NCI-H2227 (cell line): ENCODE measurements at regions not wholly inside any gene's neighbourhood (a gene's known extent, or its start where the extent isn't known, plus 50 kb on each side); places are given as distances from the start of the nearest gene placed in this dataset.

Source experiments
- DNase-seq: peaks from one replicate; lab custom pipeline; 2025; ENCODE audit not compliant: unreplicated experiment; lab: John Stamatoyannopoulos, UW

DNA sequence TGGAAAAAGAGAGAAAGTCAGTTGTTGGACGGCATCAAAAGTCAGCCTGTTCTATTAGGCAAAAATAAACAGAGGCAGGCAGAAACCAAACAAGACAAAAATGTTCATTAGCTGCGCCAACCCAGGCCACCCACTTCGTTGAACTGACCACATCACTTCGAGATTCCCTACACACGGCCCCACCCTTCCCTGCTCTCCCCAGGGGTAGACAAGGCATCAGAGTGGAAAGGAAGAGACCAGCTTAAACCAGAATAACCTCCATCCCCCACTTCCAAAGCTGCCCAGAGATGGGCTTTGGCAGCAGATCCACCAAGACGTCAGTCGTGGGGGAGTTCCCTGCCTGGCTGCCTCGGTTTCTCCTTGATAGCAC lies 204.6 kb upstream of the TSHZ3 start:
- no peak for DNase-seq

DNA sequence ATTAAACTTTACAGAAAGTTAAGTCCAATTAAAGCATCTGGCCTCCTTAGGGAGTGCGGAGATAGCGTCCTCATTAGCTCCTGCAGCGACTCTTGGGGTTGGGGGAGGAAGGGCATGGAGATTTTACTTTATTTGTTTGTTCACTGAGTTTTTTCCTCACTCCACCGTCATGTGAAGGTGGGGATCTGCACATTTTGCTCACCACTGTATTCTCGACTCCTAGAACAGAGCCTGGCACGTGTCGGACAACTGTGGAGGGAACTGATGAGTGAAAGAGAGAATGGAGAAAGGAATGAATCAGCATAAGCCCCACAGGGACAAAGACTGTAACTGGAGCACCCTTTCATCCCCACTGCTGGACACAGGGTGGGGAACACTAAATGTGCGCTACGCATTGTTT lies 205.1 kb upstream of the TSHZ3 start:
- no peak for DNase-seq

DNA sequence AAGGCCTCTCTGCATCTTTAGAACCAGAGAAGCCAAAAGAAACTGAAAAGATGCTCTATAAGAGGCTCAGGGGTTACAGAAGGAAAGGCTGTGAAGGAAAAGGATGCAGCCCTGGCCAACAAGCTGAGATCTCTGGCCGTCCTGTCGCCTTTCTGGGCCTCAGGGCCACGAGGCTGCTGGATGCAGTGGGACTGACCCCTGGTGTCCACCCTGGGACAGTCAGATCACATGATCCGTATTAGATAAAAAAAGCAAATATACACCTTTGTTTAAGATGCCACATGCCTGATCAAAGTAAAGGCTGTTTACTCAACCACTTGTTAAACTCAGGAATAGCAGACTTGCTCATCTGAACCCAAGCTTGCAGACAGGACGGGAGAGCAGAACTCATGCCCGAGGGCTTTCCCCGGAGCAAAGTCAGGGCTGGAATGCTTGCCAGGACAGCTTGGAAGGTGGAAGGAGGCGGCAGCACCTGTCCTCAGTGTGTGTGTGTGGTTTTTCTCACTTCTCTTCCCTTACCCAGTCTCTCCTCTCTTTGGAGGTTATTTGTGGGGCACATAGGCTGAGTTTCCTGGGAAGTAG lies 206.5 kb upstream of the TSHZ3 start:
- DNase-seq = no peak

DNA sequence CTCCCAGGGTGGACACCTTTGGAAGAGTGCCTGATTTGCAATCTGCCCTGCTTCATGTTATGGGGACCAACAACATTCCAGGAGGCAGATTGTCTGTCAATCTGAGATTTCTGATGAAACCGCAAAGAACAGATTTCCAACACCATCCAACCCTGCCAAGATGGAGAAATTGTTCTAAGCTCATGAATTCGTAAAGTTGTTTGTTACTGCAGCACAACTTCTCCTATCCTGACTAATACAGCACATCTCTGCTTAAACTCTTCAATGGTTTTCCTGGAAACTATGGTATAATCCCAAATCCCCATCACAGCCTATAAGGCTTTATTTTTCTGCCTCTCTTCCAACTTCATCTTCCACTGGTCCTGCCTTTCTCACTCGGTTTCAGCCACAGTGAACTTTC lies 210.3 kb upstream of the TSHZ3 start:
- DNase-seq = no peak

DNA sequence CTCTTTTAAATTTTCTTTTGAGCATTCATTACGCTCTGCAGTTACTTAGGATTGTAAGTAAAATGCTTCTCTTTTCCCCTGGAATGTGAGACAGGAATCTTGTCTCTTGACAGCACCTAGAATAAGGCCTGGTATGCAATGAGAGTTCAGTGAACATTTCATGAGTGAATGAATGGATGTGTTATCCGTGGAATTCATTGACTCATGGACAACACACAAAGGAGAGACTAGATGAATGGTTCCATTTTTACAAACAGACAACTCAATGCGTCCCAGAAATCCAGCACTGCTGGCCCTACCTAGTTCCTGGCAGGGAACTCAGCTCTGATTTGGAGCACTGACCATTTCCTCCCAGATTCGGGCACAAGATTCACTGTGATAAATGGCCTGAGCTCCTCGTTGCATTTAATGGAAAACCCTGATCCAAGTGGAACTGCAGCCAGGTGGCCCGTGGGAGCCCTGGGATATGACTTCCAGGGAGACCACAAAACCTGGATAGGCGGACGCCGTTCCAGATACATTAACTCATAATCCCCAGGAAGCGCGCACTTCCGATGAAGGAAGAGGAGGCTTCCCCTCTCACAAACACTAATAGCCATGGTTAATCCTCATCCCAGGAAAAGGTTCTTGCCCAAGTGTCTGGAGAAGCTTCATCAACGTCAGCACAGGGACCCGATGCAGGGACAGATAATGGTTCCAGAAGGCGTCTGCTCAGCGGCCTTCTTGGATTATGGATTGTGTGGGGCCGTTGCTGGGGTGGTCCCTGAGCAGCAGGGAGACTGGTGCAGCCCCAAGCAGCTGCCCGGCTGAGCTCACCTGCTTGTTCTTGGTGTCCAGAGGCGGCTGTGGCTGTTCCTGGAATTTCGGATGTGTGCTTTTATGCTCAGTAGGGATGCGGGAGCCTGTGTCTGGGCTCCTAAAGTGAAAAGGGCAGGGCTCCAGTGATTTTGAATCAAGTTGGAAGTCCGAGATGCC lies 211.1 kb upstream of the TSHZ3 start:
- no peak for DNase-seq

DNA sequence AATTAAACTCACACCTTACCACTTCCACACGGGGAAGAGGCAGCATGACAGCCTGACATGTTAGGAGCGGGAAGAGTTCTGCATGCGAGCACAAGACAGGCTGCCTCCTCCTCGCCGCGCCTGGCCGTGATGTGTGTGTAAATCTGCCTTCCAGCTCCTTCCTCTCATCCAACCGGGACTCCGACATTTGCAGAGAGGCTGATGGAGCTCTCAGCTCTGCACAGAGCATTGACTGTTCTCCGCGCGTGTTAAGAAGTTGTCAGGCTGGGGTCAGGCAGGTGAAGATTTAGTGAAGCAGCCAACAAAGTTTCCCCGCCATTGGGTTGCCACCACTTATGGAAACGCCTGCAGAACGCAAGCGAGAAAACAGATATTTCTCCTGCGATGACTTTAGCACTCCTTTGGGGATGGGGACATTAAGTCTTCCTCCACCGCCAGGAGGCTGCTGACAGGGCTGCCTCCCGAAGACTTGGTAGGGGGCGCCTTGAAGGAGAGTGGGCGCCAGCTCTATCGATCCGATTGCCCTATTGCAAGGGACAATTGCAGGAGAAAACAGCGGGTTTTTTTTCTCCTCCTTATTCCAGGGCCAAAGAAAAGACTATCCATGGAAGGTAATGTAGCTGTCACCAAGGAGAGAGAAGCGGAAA lies 213.9 kb upstream of the TSHZ3 start:
- no peak for DNase-seq

DNA sequence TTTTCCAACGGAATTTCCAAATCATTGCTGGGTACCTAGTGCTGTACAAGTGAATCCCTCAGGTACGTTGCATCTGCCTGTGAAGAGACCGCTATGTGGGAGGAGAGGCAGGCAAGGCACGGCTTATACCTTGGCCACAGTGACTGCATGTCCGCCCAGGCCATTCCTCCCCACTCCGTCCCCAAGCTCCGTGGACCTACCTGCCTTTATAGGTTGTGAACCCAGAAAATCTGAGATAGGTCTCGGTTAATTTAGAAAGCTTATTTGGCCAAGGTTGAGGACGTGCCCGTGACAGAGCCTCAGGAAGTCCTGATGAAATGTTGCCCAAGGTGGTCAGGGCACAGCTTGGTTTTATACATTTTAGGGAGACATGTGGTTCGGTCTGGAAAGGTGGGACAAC lies 218.5 kb upstream of the TSHZ3 start:
- DNase-seq = no peak

DNA sequence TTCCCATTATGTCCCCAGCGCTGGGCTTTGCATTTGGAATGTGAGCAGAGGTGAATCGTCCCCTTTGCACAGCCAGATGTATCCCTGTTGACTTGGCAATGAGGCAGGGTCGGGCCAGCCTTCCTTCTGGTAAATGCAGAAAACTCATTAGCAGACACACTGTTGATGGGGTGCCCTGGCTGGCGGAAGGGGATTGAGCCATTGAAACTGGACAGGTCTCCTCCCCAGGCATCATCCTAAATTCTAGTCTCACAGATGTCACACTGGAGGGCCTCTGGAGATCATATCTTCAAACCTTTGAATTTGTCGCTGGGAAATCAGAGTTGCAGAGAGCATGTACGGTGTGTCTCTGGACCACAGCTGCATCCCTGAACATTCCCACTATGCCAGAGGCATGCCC lies 219.5 kb upstream of the TSHZ3 start:
- no peak for DNase-seq

DNA sequence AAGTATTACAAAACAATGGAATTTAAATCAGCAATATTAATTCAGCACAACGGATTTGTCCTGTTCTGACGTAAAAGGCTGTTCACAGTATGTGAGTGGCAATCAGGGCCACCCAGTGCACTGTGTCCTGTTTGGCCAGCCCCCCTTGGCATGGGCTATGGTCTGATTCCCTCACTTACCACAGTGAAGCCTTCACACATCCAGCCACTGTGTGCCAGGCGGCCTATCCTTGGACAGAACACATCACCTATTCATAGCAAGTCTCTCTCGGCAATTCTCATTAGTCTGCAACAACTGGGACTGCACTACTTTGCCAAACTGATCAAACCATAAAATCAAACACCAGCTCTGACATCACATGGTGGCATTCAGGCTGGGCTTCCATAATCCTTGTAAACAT lies 221.5 kb upstream of the TSHZ3 start:
- DNase-seq = no peak

DNA sequence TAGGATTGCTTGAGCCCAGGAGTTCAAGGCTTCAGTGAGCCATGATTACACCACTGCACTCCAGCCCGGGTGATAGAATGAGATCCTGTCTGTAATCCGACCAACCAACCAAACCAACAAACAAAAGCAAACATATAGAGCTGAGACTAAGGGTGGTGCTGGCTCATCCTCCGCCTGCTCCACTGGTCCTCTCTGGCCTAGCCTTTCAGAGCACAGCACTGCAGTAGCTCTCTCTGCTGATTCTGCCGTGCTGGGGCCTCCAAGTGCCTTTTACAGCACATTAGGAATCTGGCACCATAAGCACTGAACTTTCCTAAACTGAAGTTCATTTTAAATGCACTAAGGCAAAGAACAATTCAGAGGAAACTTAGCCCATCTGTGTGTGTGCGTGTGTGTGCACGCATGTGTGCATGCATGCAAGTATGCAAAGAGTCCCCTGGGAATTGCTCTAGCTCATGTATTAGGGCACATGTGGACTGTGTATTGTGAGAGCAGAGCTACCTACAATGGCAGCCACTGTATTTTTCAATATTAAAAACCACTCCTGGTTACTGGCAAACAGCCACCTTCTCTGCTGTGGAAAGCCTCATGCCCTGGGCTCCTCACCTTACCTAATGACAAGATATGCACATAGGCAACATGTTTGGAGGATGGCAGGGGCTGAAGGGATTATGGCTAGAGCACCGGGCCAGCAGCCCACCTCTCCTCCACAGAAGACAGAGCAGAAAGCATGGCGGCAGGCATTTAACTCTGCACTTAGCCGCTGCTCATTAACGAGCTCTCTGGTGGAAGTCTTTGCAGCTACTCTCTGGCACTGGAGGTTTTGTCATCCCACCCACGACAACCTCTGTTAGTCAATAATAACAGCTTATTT lies 223.1 kb upstream of the TSHZ3 start:
- no peak for DNase-seq

DNA sequence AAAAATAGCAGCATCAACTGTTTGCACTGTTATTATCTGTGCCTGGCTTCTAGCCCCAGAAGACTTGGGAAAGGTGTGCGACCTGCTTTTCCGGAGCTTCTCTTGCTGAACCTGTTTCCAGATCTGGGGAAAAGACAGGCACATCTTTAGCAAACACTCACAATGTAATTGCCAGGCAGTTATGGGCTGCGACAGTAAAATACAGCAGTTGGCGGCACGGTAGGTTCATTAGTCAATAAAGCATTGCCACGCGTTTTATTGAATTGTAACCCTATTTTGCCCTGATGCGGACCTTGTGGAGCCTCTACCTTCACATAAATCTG lies 223.7 kb upstream of the TSHZ3 start:
- no peak for DNase-seq

DNA sequence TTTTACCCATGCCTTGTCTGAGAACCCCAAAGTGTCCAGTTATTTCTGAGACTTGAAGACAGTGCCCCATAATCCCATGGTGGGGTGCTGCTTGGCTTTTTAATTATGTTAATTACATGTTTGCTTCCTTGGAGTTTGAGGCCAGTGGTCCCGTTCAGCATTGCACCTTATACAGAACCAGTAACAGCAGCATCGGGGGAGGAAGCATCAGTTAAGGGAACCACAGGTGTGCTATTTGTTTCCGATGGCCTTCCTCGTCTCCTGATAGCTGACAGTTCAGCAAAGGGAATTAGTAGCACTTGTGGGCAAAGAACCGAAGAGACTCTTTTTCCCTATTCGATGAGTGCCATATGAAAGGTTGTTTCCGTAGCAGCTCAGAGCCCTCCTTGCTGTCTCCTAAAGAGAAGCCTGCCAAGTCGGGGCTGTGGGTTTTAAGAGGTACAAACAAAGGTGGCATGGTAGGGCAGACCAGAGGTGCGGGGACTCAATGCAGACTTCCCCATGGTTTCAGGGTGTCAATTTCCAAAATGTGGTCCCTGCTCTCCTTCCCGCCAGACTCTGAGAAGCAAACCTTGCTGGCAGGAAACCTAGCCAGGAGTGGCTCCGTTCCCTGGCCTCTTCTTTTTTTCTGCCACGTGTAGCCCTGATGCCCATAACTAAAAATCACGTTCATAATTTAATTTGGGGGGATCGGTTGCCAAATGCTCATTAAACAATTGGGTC lies 225.2 kb upstream of the TSHZ3 start:
- no peak for DNase-seq

DNA sequence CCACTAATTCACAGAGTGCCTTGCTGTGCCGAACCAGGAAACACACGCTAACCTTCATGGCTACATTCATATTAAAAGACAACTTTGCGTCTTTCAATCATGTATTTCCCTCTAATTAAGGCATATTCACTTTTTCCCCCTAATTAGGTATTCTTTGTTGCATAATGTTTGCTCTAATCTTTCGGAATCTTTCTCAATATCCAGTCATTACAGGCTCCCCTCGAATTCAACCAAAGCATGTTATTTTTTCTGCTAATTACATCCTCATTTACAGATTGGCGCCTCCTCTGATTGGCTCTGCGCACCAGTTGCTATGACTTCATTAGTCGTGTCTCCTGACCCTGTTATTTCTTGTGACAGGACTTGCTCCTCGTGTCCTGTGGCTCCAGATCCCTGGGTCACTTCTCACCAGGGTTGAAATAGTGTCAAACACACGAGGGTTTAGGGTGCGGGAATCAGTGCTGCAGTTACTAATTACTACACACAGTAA lies 226.7 kb upstream of the TSHZ3 start:
- DNase-seq = no peak

DNA sequence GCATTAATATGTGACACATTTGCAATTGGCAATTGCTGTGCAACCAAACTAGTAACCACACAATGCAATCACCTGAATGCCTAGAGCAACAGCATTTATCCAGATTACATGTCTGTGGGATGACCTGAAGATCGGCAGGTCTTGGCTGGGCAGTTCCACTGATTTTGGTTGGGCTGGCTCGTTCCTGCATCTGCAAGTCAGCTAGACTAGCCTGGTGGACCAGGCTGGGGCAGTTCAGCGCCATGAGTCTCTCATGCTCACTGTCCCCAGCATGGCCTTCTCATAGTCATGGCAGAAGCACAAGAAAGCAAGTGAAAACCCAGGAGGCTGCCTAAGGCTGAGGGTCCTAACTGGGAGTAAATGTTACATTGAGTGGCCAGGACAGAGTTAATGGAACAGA lies 229.1 kb upstream of the TSHZ3 start:
- no peak for DNase-seq

DNA sequence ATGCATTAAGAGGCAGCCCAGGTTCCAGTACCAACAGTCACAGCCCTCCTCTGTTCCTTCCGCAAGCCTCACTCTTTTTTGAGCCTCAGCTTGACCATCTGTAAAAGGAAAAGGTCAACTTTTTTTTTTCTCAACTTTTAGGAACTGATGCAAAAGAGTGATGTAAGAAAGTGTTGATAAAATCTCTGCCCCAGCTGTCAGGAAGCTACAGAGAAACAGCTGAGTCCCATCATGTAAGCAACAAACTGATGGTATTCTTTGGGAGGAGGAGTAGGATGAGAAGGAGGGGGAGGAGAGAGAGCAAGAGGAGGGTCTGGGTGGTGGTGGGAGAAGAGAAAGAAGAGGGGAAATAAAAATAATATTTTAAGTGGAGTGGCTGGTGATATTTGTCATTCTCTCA lies 233.9 kb upstream of the TSHZ3 start:
- DNase-seq = no peak

DNA sequence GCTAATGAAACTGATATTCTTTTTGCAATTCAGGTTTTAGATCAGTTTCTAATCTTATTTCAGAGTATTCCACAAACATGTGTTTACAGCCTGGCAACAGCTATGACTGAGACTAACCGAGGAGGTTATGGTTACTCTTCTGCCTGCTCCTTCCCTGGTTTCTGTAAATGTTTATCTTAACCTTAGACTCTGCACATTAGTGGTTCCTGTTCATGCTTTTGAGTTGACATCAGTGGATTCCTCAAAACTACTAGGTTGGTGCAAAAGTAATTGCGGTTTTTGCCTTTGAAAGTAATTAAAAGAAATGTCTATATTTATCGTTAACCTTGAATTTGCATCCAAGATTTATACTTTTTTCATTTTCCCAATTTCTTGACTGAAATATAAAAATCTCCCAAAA lies 237.0 kb upstream of the TSHZ3 start:
- no peak for DNase-seq

DNA sequence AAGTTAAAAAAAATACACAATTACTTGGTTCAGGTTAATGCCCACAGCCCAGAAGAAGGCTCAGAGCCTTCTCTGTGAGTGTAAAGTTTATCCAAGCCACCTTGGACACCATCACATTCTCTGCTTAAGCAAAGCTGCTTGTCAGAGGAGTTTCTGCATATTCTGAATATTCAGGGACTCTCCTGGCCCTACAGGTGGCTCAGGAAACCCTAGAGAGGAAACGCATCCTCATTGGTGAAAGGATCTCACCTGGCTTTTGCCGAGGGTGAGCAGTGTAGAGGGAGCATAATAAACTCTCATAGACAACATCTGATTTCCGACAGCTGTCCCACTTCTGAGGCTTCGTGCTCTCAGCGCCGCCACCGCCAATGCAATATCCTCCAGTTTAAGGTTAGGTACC lies 239.9 kb upstream of the TSHZ3 start:
- DNase-seq = no peak

DNA sequence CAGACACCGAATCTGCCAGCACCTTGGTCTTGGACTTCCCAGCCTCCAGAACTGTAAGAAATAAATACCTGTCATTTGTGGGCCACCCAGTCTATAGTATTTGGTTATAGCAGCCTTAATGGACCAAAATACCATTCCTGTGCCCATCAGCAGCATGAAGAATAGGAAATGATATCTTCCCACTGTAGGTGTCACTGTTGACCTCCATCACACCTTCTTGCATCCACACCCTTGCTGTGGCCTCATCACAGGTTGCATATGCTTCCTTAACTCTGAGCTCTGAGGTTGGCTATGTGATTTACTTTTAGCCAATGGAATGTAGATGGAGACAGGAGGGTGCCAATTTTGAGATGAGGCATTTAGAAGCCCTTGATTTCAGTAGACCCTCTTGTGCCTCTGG lies 242.0 kb upstream of the TSHZ3 start:
- DNase-seq = no peak

DNA sequence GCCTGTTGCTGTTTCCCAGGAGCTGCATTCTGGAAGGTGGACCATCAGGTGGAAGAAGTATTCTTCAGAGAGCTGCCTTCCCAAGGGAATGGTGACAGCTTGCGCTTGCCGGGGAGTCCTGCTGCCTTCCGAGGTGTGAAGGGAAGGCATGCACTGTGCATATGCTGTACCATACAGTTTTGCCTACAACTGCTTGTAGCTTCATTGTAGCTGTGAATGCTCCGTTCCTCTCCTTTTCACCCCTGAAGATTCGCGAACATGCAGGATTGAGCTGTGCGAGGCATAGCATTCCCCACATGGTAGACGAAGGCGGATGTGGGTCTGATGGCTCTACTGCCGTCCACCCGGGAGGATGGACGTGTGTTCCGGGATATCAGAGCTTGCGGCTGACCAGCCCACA lies 243.2 kb upstream of the TSHZ3 start:
- DNase-seq = no peak

DNA sequence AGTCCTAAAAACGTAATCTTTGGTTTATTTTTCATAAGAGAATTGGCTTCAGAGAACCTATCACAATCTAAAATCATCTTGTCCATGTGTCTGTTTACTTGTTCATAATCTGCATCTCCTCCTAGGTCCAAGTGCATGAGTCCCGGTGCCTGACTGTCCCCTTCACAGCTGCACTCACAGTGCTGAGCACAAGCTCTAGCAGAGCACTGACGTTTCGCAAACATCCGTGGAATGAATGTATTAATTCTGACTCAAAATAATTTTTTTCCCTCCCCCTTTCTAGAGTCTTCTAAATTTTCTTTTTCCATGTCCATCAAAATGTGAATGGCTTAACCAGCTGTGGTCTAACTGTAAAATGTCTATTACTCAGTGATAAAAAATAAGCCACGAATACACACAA lies 245.5 kb upstream of the TSHZ3 start:
- no peak for DNase-seq

DNA sequence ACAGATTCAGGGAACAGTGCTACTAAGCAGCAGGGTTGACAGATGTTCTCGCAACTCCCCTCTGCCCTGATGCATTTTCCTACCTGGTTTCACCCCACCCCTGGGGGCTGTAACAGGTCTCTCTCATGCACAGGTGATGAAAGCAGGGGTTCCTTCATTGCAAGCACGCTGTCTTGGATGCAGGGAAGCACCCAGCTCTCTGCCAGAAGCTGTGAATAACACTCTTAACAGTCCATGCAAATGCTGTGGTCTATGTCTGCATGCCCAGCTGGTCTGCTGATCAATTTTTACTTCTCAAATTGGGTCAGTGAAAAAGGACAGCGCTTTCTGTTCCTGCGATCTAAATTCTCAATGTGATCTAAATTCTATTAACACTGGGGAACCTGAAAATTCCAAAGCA lies 246.3 kb upstream of the TSHZ3 start:
- no peak for DNase-seq
